GM21367 (cell line): ENCODE measurements at regions not wholly inside any gene's neighbourhood (a gene's known extent, or its start where the extent isn't known, plus 50 kb on each side); places are given as distances from the start of the nearest gene placed in this dataset.

Source experiments
- ATAC-seq: cut with Tn5 transposase; IDR thresholded peaks from one replicate; pipeline ENCODE4 v1.9.1; 2021; ENCODE audit not compliant: unreplicated experiment

DNA sequence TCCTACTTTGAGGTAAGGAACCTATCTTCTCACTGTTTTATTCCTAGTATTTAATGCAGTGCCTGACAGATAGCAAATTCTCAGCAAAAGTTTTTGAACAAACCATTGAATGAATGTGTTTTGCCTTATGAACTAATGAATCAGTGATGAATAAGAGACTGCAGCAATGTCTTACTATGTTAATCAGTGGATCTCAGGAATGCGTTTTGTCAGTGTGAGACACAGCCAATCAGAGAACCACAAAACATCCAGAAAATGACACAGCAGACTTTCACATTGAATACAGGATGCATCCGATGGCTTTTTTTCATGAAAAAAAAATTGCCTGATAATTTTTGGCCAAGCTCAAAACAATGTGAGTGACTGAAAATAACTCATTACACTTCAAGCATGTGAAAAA is 270.5 kb downstream of the BMP2 start:
- no peak for ATAC-seq

DNA sequence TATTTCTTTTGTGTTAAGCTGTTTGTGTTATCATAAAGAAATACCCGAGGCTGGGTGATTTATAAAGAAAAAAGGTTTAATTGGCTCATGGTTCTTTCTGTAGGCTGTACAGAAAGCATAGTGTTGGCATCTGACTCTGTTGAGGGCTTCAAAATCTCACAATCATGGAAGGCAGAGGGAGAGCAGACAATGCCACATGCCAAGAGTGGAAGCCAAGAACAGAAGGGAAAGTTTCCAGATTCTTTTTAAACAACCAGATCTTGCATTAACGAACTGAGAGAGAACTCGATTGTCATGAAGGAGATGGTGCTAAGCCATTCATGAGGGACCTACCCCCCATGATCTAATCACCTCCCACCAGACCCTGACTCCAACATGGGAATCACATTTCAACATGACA is 290.1 kb downstream of the BMP2 start:
- no peak for ATAC-seq

DNA sequence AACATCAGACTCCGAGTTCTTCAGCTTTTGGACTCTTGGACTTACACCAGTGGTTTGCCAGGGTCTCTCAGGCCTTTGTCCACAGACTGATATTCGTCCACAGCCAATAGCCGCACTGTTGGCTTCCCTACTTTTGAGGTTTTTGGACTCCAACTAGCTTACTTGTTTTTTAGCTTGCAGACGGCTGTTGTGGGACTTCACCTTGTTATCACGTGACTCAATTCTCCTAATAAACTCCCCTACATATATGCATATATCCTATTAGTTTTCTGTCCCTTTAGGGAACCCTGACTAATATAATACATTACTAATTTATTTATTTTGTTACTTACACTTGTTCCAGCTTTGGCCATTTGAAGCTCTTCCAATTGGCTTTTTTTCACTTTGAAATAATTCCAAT is 311.3 kb downstream of the BMP2 start:
- ATAC-seq = no peak

DNA sequence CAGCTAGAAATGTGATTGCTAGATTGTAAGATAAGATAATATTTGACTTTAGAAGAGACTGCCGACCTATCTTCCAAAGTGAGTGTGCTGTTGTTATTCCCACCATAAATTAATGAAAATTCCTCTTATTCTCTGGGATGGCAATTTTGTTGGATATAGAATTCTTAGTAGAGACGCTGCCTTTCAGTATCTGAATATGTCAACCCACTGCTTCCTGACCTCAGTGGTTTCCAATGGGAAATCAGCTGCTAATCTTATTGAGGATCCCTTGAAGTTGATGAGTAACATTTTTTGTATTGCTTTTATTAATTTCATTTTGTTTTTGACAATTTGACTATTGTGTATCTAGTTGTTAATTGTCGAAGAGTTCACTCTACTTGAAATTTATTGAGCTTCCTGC is 313.0 kb downstream of the BMP2 start:
- ATAC-seq = no peak

DNA sequence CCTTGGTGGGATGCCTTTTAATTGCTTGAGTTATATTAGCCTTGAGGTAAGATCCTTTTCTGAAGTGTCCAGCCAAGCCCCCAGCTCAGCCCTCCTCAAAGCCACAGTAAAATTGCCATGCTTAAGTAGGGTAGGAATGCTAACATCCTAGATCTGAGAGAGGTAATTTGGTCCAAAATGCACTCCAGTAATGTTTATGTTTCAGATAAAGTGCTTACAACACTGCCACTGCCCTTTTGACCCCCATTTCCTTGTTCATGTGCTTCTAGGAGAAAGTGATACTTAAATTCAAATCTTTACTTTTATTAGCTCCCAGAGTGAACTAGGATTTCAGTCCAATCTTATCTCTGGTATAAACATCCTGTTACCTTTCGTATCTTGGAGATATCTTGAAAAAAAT is 318.0 kb downstream of the BMP2 start:
- ATAC-seq = no peak

DNA sequence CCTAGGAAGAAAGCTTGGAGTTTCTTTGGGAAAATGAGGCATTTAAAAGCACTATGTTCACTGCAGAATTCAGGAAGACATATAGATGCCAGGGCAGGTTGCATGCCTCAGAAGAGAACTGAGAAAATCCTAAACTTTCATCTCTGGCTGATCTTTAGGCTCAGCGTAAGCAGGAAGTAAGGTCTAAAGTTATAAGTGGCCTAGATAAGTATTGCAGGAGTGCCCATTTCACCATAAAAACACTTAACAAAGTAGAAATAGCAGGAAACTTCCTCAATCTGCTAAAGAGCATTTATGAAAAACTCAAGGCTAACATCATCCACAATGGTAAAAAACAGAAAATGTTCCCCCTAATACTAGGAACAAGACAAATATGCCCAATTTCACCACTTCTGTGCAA is 320.3 kb downstream of the BMP2 start:
- ATAC-seq = no peak

DNA sequence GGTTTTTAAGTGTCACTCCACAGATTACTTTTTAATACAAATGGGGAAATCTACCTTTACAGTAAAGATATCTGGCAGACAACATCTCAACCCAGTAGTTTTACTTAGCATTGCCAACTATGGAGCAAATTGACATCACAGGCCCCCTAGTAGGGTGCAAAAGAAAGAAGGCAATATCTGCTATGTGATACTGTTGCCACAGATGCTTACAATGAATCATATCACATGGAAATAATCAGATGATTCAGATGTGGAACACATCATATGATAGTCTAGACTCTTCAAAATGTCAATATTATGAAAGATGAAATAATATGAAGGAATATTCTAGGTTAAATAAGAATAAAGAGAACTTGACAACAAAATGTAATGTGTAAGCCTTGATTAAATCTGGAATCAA is 322.5 kb downstream of the BMP2 start:
- no peak for ATAC-seq

DNA sequence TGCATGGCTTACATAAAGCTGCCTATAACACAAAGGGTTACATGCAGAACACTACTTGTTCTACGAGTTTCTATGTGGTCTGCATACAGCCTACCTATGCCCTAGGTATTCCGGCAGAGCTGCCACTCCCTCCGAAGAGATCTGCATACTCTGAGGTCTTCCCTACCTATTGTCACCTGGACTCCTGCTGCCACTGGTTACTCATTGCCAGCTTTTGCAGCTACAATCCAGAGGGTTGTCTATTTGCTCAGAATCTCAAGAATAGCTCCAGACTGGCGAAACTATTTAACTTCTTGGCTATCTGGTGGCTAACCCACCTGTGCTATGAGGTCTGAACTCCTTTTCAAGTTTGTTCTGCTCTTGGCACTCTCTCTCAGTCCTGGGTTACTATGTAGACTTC is 323.3 kb downstream of the BMP2 start:
- no peak for ATAC-seq

DNA sequence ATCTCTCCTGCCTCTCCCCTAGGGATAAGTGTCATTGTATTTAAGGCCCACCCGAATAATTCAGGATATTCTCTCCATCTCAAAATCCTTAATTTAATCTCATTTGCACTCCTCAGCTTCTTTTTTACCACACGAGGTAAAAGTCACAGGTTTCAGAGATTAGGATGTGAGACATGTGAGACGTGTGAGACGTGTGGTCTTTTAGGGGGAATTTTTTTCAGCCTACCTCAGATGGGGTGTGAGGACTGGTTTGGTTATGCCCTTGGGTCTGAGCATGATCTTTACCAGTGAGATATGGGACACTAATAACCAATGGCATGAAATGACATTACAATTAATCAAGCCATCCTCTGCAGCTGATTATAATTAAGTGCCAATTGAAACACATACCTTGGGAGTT is 324.2 kb downstream of the BMP2 start:
- ATAC-seq = no peak

DNA sequence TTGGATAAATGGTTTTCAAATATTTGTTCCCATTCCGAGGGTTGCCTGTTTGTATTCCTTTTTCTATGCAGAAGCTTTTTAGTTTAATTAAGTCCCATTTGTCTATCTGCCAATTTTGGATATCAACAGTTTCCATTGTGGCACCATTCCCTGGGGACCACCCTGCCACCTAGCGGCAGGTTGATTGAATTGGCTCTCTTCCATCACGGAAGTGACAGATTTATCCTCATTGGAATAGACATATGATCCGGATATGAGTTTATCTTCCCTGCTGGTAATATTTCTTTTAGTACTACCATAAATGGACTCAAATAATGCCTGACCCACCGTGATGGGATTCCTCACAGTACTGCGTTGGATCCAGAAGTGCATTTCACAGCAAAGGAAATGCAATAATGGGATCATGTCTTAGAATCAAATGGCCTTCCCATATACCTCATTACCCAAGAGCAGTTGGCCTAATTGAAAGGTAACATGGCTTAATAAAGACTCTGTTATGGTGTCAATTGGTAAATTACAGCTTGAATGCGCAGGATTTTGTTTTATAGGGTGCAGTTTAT is 327.0 kb downstream of the BMP2 start:
- ATAC-seq = no peak

DNA sequence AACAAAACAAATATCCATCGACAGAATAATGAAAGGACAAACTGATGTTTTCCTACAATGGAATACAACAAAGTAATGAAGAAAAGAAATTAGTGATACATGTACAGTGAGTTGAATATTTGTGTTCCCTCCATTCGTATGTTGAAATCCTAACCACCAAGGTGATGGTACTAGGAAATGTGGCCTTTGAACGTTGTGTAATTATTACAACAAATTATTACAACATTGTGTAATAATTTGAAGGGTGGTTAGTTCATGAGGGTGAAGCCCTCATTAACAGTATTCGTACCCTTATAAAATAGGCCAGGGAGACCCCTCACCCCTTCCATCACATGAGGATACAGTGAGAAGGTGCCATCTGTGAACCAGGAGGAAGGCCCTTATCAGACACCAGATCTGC is 339.4 kb downstream of the BMP2 start:
- no peak for ATAC-seq

DNA sequence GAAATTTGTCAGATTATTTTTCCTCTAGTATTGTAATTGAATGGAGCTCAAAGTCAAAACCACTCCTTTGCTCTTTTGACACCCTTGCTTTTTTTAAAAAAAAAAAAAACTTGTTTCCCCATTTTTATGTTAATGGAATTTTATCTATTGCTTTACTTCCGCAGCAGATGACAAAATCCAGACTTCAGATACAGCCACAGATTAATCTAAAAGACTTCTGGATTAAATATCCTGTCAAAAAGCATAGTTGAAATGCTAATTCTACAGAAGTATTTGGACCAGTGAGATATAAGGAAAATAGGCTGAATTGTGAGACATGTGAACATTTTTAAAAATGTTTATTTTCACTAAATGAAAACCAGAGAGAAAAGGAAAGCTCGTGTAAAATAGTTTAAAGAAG is 341.4 kb downstream of the BMP2 start:
- no peak for ATAC-seq

DNA sequence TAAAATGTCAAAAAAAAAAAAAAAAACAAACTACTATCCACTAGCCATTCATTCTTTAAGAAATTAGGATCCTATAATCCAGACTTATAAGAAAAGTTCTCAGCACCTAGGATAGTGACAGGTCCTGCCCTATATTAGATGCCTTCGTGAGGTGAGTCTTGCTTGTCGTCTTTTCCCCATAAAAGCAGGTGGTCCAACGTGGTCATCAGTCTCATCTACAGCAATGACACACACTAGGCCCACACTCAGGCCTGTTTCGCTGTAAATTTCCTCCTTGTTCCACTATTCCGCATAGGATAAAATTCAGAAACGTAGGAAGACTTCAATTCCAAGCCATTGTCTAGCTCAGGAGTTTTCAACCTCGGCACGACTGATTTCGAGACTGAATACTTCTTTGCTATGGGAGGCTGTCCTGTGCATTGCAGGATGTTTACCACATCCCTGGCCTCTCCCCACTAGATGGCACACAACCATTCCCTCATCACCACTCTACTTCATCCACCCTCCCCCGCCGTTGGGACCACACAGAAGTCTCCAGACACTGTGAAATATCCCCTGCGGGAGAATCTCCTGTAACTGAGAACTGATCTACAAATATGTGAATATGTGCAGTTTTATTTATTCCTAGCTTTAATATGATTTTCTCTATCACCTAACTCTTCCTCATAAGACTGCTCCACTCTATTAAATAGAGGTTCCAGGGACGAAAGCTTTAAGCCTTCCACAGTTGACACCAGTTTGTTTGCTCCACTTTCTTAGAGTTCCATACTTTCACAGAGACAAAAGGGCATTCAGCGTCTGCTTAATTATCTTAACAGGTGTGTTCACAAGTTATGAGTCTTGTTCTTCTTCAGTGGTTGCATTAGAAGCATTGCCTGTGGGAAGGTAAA is 346.3 kb downstream of the BMP2 start:
- no peak for ATAC-seq

DNA sequence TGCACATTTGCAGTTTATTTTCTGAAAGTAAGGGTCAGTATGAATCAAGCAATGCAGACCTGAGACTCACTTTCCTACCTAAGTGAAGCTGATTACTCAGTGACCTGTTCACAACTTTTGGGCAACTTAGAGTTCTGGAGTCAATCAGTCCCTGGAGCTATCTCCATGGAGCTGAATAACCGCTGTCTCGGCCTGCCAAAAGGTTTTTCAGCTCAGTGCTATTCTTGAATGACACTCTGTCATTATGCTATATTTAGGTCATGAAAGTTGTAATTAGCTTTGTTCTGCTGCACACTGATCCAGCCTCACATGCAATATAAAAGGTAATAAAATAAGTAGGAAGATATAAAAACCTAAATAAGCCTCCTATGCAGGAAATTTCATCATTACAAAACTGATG is 356.0 kb downstream of the BMP2 start:
- ATAC-seq = no peak

DNA sequence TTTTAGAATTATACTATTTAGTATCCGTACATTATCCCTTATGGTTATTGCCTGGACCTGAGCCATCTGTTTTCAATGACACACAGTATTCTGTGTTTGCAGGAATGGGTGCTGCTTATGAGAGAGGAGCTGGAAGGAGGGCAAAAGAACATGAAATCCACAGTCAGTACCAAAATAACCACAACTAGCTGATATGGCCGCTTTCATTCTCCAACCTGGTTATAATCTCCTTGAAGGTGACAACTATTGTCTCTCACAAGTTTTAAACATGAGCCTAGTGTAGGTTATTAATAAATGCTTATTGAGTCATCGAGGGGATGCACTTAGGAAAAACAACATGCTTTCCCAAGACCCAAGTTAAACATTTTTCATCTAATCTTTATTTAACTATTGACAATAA is 356.6 kb downstream of the BMP2 start:
- ATAC-seq = no peak

DNA sequence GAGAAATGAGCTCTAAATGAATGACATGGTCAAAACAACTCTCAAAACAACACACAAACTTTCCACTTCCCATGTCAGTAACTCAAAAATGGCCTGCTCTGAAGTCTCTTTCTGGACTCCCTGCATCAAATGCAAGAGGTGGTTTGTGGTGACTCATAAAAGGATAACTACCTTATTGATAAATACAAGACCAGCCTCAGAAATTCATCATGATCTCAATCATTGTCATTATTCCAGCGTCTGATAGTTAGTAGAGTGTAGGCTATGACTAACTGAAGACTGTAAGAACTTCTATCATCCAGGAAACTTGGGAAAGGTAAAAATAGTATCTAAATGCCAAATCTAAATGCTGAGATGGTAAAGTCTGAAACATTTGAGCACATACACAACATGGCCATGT is 369.4 kb downstream of the BMP2 start:
- no peak for ATAC-seq

DNA sequence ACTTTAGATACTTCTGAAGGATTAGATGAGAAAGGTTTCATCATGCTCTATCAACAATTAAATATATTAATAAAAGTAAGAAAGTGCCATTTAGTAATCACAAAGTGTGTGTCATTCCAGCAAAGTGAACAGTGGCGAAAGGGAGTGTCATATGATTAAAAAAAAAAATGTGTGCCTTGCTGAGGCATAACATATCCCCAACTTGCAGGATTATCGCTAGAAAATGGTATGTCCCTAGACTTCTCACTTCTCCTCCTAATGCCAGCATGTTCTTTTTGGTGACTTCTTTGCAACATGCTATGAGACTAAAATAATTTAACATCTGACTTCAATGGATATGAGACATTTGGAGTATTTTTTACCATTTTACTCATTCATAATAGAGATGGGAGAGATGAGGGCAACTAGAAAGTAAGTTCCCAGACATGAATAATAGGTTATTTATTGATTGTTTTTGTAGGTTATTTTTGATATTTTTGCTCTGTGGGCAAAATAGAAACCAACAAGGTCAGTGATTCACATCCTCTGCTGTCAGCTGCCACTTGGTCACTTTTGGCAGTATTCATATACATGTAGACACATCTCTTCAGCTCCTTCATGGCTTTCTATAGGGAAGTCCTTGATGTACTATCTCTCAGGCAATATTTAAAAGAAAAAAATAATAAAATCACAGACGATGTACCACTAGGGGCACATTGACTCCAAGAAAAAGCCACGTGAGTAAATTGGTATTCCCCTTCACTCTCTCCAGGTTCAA is 370.1 kb downstream of the BMP2 start:
- ATAC-seq = no peak

DNA sequence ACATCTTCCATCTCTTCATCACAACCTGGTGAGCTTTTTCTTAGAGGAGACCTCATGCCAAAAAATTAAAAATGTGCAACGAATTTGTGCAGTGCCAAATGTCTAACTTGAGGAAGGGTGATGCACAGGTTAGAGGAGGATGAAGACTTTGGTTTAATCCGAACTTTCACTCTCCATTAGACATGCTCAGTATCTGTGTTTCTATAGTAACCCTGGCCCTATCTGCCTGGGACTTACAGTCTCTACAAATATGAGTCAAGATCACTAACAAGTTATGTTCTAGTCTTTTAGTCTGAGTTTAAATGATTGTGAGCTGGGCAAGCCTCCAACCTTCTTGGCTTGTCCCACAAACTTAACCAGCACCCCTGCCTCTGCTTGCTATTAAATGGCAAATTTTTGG is 377.0 kb downstream of the BMP2 start:
- no peak for ATAC-seq

DNA sequence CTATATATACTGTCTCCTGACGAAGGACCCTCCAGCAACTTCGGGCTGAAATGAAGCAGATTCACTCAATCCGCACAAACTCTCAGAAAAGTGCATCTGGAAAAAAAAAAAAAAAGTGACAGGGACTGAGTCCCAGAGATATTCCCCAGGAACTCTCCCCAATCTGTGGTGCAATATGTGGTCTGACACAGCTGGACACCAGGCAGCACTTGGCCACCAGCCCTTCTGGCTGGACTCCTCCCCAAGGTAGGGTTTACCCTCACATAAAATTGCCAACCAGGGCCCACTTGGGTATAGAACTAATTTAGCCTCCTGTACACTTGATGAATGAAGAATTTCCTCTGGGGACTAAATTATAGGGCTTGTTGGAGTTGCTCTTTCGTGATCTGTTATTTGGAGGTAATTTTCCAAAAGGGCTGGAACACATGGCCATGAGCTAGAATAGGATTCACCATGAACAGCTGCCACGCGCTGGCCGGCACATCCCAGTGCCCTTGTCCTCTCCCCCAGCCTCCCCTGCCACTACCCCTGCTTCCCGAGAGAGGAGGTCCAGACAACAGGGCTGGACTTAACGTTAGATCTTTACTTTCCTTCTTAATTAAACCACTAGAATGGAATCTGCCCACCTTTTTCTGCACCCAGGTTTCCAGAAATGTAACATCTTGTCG is 379.2 kb downstream of the BMP2 start:
- ATAC-seq = no peak

DNA sequence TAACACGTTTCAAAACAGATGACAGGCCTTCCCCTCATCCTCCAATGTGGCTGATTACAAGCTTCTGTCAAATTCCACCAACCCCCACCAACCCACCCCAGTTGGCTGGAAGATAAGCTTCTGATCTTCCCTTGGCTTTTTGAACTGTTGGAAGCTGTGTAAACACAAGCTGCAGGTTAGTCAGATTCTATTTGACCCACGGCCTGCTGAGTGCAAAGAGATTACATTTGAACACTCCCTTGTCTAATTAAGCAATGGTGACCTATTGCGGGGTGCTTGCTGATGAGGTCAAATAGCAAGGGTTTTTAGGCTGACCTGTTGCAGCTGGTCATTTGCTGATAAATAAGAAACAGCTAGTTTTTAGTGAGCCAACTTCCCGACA is 379.7 kb downstream of the BMP2 start:
- ATAC-seq = no peak

DNA sequence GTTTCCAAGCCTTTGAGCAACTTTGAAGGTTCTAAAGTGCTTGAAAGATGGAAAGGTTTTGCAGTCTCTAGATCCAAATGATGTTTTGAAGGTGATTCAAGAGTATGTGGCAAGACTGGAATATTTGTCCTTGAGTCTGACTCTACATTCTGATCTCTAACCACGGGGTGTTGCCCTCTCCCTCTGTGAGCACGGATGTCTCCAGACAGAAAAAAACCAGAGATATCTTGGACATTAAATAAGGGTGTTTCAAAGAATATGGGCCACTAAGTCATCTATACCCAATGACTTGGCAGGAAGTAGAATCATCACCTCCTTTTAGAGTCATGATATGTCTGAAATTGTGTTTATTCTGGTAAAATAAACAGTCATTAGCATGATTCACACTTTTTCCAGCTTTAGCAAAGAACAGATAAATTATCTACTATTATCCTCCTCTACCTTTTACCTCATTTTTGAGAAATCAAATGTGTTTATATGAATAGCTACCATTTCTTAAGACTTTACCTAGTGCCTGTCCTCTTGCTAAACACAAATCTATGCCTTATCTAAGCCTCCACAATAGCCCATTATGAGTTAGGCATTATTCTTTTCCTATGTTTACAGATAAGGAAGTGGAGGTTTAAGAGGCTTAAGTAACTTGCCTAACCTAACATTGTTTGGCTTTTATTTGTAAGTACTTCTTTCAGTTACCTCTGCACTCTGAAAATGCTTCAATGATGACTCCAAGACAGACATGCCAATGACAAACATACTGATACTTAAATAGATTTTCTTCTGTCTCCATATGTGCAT is 384.4 kb downstream of the BMP2 start:
- ATAC-seq = no peak
